HG02798 (cell line): ENCODE measurements at regions not wholly inside any gene's neighbourhood (a gene's known extent, or its start where the extent isn't known, plus 50 kb on each side); places are given as distances from the start of the nearest gene placed in this dataset.

Experiments used
- ATAC-seq: cut with Tn5 transposase; IDR thresholded peaks from one replicate; pipeline ENCODE4 v1.9.1; 2021; ENCODE audit warnings: mild to moderate bottlenecking; ENCODE audit not compliant: unreplicated experiment, poor library complexity

DNA sequence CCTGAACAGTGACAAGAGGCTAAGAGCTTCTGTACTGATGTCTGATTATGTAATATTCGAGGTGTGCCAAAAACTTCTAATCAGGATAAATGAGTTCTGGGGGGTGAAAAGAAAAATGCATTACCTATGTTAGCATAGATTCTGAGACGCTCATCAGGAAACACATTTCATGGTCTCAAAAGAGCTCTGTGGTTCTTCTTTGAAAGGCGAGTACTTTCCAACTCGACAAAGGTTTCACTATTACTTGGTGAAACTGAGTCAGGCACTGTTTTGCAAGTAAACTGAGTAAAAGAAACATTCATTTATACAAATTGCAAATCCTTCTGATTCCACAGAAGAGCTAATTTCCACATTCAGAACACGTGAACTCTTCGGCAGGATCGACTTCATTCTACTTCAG, 523.2 kb downstream of the GATA3 start:
- ATAC-seq: no peak

DNA sequence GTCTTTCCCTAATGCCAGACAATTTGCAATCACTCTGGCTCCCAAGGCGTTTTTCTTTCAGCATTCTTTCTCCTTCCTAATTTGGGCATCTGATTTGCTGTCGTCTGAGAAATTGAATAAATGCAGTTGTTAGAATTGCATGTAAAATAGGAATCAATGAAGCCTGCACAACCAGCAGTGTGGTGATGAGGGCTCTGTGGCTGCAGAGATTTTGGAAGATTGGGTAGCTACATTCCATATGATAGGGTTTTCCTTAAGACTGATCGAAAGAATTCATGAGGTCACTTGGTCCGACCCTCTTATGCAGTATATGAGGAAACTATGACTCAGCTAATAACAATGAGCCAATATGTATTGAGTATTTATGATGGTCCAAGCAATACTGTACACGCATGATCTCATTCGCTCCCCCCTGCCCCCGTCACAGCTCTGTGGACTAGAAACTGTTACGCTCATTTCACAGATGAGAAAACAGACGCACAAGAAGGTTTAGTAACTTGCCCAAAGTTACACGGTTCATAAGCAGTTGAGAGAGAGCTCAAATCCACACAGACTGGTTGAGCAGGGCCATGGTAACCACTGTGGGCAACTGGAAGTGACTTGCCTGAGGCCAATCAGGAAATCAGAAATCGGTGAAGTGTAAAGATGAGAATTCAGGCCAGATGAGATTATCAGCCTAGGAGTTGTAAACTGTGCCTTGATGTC, 527.2 kb downstream of the GATA3 start:
- ATAC-seq: no peak

DNA sequence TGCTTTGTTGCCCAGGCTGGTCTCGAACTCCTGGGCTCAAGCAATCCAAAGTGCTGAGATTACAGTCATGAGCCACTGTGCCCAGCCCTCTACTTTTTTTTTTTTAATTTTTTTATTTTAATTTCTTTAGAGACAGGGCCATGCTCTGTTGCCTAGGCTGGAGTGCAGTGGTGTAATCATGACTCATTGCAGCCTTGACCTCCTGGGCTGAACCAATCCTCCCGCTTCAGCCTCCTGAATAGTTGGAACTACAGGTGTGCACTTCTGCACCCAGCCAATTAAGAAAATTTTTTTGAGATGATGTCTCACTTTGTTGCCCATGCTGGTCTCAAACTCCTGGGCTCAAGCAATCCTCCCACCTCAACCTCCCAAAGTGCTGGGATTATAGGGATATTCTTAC, 528.6 kb downstream of the GATA3 start:
- ATAC-seq: no peak

GRCh38 chr10:8584666-8585065, 530.2 kb downstream of the GATA3 start:
- no peak for ATAC-seq

DNA sequence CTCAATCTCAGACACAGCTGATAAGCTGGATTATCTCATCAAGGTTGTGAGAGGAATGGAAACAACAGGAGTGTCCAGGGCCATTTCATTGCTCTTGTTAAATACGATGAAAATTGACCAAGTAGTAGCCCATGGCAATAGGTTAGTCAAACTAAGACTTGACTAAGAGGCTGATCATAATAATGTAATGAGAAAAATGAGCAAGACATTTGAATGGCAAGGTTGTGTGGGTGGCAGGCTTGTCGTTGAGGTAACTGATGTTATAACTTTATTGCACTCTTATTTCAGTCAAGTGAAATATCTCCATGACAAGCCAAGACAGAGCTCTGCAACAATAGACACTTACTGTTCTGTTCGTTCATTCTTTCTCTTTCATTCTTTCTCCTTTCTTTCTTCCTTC, 532.0 kb downstream of the GATA3 start:
- no peak for ATAC-seq

DNA sequence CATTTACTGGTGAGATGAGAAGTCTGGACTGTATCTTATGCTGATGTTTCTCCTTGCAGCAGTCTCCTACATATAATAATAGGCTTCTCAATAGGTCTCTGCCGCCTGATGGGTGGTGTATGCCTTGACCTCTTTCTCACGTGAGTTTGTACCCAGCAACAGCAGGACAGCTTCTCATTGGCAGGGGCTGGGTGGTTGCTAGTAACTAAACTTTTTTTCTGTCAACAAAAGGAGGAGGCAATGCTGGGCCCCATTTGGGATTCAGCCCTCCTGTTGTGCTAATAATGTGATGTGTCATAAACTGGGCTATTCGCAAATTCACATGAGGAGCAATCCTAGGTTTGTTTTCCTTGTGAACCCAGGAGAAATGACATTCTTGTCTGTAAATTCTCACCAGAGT, 533.6 kb downstream of the GATA3 start:
- ATAC-seq: no peak

GRCh38 chr10:8590518-8590917, 536.0 kb downstream of the GATA3 start:
- ATAC-seq: no peak

DNA sequence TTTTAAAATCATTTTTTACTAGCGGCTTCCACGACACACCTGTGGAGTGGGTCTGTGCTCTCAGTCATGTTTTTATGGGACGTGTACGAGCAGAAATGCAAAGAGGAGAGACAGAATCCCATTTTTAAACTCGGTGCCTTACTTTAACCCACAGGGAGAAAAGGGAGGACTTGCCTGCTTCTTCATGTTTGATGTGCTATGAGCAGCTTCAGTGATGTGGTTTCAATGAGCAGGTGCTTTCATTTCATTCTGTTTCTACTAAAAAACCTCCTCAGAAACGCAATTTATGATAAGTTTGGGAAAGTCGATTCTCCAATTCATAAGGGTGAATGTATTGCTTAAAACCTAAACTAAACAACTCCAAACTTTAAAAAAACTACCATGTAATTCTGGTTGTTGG, 537.2 kb downstream of the GATA3 start:
- ATAC-seq: no peak

DNA sequence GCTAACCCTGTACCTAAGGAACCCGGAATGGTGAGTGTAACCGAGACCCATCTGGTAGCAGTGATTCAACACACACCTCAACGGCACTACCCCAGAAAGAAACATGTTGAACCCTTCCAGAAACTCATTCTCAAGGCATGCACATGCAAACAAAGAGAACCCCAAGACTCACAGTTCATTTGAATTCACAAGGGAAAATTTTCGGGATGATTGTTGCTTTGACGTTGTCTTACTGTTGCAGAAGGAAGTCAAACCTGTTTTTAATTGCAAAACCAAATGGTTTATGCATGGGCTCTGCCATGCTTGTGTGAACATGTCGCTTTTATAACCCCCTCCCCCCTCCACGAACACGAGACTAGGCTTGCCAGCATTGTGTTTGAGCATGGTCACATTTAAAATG, 539.7 kb downstream of the GATA3 start:
- no peak for ATAC-seq

DNA sequence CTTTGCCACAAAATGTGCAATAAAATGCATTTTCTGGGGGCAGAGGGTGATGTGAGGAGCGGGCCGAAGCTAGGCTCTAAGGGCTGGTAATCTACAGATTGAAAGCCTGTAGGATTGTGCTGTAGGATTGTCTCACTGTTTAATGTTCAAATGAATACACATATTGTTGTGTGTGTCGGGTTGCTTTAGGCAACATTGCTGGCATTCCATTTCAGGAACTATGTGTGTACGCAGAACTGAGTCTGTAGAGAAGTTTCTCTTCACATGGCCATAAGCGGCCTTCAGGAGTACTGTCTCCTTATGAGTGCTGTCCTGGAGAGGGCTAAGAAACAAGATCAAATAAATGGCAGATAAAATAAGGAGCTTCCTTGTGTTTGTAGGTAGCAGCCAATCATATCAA, 540.2 kb downstream of the GATA3 start:
- no peak for ATAC-seq

DNA sequence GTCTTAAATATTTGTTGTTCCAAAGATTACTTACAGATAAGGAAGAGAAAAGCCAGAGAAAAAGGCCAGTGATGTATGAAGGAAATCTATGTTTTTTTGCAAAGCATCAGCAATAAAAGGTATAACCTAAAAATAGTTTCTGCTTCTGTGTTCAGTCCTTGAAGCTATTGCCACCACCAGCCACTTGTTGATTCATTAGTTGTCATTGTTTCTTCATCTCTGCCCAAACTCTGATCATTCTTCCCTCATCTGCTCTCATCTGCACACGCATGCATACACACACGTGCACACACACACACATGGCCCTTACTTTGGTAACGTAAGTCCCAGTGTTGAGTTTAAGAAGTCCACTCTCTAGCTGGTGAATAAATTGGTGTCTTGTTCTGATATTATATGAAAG, 540.7 kb downstream of the GATA3 start:
- no peak for ATAC-seq

DNA sequence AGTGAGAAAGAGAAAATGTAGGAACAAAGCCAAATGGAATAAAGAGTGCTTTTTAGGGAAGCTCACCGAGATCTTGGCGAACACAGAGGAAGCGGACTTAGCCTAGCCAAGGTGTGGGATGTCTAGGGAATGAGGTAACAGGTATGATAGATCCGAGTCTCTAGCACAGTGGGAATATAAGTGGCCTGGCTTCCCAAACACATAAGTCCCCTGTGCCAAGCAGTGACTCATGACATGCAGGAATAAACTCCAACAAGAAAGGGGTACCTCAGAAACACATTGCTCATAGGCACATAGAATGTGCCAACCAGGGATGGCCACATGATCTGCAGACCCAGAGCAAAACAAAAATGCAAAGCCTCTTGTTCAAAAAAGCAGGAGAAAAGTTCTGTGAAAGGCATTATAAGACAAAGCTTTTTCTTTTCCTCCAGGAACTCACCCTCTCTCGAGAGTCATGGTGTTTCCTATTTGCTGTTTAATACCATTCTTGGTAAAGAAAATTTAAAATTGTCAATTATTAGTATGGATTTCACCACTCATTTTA, 542.5 kb downstream of the GATA3 start:
- ATAC-seq: no peak

- ATAC-seq: no peak
Measured at GRCh38 chr10:8600192-8600591, 545.7 kb downstream of the GATA3 start.

GRCh38 chr10:8602821-8603220, 548.3 kb downstream of the GATA3 start:
- no peak for ATAC-seq

DNA sequence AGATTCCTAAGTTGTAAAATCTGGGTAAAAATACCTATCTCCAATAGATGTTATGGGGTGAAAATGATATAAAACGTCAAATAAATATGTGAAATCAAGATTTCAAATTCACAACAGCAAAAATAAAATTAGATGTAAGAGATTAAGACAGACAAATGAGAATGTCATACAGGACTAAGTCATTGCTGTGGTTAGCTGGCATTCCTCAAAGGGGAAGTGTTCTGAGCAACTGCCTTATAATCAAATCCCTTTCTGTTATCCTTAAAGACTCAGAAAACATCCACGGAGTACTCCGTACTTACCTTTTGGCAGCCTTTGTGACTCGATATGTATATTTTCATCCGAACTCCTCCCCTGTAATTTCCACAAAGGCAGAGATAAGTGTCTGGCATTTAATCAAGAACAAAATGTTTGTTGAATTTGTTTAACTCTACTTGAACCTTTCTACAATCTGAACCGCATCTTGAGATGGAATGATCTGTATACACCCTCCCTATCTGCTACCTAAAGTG, 559.6 kb downstream of the GATA3 start:
- no peak for ATAC-seq

DNA sequence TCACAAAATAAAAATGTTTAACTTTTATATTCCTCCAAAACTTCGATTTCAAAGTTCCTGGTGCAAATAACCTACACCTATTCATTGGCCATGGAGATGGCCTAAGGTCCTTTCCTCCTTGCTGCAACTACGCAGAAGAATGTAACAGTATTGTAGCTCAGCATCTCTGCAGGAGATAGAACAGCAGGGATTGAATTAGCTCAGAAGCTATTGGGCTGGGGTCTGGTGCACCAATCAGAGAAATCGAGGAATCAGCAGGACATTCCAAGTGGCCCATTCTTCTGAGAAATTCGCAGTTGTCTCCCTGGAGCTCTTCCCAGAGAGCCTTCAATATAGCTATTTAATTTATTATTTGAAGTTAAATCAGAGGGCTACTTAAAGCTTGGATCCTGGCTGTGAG, 560.6 kb downstream of the GATA3 start:
- no peak for ATAC-seq

DNA sequence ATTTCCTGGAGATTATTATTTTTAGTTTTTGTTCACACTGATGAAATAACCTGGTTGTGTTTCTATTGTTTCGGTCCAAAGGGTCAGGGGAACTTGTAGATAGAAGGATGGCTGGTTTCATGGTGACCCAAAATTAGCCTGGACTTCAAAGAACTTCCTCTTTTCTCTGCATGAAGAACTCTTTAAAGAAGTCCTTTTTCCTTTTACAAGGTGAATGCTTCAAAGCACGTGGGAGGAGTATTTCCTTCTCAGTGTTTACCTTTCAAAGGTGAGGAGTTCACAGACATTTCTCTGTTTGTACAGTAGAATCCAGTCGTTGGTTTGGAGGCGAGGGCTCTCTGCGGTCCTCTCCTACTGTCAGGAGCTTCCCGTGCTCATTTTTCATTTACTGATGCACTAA, 561.7 kb downstream of the GATA3 start:
- ATAC-seq: no peak

DNA sequence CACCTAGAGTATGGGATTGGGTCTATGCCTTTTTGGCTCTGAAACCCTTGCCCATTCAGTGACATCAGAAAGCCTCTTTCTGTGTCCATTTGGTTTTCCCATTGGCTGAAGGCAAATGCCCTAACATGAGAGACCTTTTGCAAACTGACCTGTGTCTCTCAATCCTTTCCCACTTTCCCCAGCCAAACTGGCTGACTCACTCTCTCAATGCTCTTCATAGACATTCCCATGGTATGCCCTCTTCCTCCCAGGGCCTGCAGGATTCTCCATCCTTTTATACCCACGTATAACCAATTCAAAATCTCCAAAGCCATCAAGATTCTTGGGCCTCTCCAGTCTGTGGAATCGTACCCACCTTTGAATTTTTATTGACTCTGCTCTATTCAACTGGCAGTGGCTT, 563.3 kb downstream of the GATA3 start:
- no peak for ATAC-seq

- no peak for ATAC-seq
Measured at GRCh38 chr10:8618834-8619233, 564.3 kb downstream of the GATA3 start.

- no peak for ATAC-seq
Measured at GRCh38 chr10:8628351-8628750, 573.9 kb downstream of the GATA3 start.

GRCh38 chr10:8633909-8634308, 579.4 kb downstream of the GATA3 start:
- no peak for ATAC-seq

DNA sequence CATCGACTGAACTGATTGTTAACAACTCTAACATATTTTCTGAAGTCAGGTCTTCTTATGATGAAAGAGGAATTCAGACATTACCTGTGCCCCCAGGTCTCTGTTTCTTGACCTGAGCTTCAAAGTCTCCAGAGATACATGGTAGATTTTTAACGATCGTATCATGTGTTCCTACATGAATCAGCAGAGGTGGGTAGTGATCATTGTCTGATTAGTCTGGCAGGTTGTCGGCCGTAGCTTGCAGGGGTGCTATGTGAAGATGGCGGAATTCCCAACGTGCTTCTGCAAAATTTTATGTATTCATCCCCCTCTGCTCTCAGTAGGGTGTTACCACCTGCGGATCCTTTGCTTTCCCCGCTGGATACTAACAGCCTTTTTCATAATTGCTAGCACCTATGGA, 581.9 kb downstream of the GATA3 start:
- ATAC-seq: no peak
